ENCODE measurements at regions not wholly inside any gene's neighbourhood (a gene's known extent, or its start where the extent isn't known, plus 50 kb on each side); places are given as distances from the start of the nearest gene placed in this dataset.

- no peaks in the 10 kb centered on the region for H3K4me1 ChIP-seq
- no peak overlapping the region for H3K27ac ChIP-seq
- no peaks in the 10 kb centered on the region for H3K27me3 ChIP-seq
- intact Hi-C loops (cut with DNase I) = no loop called here
- TF ChIP-seq POLR2AphosphoS5 (IDR thresholded peaks at IDR 0.05; ENCODE audit: insufficient read depth in 1 of 2, low read depth in 1 of 2) (no peak), CTCF (IDR thresholded peaks at IDR 0.05) (no peak), POLR2A (IDR thresholded peaks at IDR 0.05) (no peak)
- no peak overlapping the region for H3K4me3 ChIP-seq
- DNase-seq (ENCODE audit: extremely low spot score in 2 of 2) = no peak
- no peaks in the 10 kb centered on the region for H3K9me3 ChIP-seq
- no peaks in the 10 kb centered on the region for H3K36me3 ChIP-seq
These were observed 708.6 kb downstream of the DTWD2 start for GRCh38 chr5:118279540-118280294.

- no peak overlapping the region for H3K27ac ChIP-seq
These were observed 717.8 kb downstream of the DTWD2 start for GRCh38 chr5:118270526-118270925.

GRCh38 chr5:118258223-118258622 is 730.1 kb downstream of the DTWD2 start:
- Histone ChIP-seq H3K4me3 (no peak overlapping the region), H3K36me3 (no peaks in the 10 kb centered on the region), H3K4me1 (peaks cover 10% of the 10 kb centered on the region), H3K27ac (no peak overlapping the region), H3K27me3 (no peaks in the 10 kb centered on the region), H3K9me3 (no peaks in the 10 kb centered on the region)
- TF ChIP-seq POLR2A (IDR thresholded peaks at IDR 0.05) = no peak
- no peak for TF ChIP-seq POLR2AphosphoS5 (IDR thresholded peaks at IDR 0.05; ENCODE audit: insufficient read depth in 1 of 2, low read depth in 1 of 2)
- TF ChIP-seq CTCF (IDR thresholded peaks at IDR 0.05) = no peak
- no peak for DNase-seq (ENCODE audit: extremely low spot score in 2 of 2)
- intact Hi-C loops (cut with DNase I) = no loop called here

More at GRCh38 chr5:118270526-118270925, 717.8 kb downstream of the DTWD2 start:
- DNase-seq (ENCODE audit: extremely low spot score in 2 of 2) = no peak
- H3K9me3 ChIP-seq = no peaks in the 10 kb centered on the region
- H3K4me1 ChIP-seq = no peaks in the 10 kb centered on the region
- intact Hi-C loops (cut with DNase I) = no loop called here
- no peak for TF ChIP-seq POLR2A (IDR thresholded peaks at IDR 0.05)
- no peak for TF ChIP-seq POLR2AphosphoS5 (IDR thresholded peaks at IDR 0.05; ENCODE audit: insufficient read depth in 1 of 2, low read depth in 1 of 2)
- no peak for TF ChIP-seq CTCF (IDR thresholded peaks at IDR 0.05)
- H3K27me3 ChIP-seq = no peaks in the 10 kb centered on the region
- no peak overlapping the region for H3K4me3 ChIP-seq
- H3K36me3 ChIP-seq = no peaks in the 10 kb centered on the region

- Histone ChIP-seq H3K4me1 (peaks cover 14% of the 10 kb centered on the region), H3K9me3 (no peaks in the 10 kb centered on the region), H3K36me3 (no peaks in the 10 kb centered on the region), H3K27me3 (no peaks in the 10 kb centered on the region), H3K27ac (no peak overlapping the region), H3K4me3 (no peak overlapping the region)
- intact Hi-C loops (cut with DNase I) = no loop called here
- no peak for DNase-seq (ENCODE audit: extremely low spot score in 2 of 2)
- TF ChIP-seq CTCF (IDR thresholded peaks at IDR 0.05) (no peak), POLR2A (IDR thresholded peaks at IDR 0.05) (no peak), POLR2AphosphoS5 (IDR thresholded peaks at IDR 0.05; ENCODE audit: insufficient read depth in 1 of 2, low read depth in 1 of 2) (no peak)
These were observed 731.3 kb downstream of the DTWD2 start for GRCh38 chr5:118257066-118257465.

Measured in vagina (tissue), 2 donors.